Activated CD4-positive, CD25-positive, alpha-beta regulatory T cell treated with anti-CD3 and anti-CD28 coated beads, Interleukin-2, amount 50 U/mL, for 24 hours (primary cell): ENCODE measurements at regions not wholly inside any gene's neighbourhood (a gene's known extent, or its start where the extent isn't known, plus 50 kb on each side); places are given as distances from the start of the nearest gene placed in this dataset.
"Not testable (repeated sequence)": the region's sequence is repeated elsewhere in the genome, so short reads cannot be mapped to it uniquely, and the experiment has no call there.

Experiments
- ATAC-seq, 2 donors: fragments of 150-1000 bp; cut with Tn5 transposase; one replicate each; pipeline ENCODE4 v1.10.0; 2021; ENCODE audit warnings: mild to moderate bottlenecking in 1 of 2, moderate library complexity in 1 of 2

DNA sequence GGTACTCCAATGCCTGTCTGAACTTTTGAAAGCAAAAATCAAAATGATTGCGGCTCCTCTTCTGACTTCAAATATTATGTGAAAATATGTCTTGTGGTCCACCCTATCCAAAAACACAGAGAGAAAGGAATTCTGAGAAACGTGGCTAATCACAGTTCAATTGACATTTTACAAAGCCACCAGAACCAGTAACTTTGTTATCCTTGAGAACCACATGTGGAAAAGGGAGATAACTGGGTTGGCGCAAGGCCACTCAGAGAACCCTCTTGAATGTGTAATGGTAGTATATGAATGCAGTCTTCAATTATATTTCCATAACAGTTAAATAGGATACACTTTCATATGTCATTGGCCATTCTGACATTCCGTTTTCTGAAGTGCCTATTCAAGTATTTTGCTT is 1030.0 kb upstream of the TMPRSS15 start:
- ATAC-seq, result no peak

DNA sequence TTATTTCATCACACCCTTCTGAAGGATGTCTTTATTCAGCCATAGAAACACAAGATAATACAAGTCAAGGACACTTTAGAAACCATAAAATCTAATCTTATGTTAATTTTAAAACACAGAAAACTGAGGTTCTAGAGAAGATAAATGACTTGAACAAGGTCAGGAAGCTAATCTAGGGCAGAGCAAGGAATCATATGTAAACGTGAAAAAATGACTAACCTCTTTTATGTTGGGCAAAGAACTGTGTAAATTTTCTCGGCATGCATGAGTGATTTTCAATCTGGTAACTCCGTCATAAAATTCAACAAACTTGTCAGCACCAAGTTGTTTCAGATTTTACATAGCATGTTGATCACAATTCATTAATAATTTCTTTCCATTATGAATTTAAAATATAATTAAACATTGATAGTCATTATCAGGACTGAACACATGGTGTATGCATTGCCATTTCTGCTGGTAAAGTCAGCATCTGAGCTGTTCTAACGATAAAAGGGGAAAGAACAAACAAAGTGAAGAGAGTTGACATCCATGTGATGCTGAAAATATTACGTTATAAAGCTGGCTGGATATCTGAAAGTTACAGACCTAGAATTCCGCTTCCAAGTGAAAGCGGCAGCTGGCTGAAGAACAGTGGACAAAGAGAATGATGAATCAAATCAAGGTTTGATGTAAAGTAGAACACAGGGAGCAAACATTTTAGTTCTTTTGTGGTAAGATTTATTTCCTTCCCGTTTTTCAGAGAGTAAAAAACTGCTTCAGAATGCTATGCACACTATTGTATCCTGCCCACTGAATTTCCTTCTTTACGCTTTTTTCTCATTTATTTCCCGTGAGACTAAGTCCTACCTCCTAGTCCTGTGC is 1037.4 kb upstream of the TMPRSS15 start:
- ATAC-seq, result no peak

DNA sequence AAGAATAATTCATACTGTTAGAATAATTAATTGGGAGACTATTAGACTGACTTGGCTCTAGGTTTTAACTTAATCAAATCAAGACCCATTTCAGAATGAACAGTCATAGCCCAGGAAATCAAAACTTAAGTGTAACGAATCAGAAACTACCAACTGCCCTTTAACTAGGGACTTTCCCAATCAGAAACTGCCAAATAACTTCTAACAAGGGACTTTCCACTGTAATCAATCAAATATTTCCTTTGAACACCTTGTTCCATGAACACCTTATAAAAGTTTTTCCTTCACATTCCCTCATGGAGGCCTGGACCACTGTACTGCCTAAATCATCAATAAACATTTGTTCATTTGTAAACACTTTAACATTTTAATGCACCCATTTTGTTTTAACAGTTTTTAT is 1054.7 kb upstream of the TMPRSS15 start:
- peak; percentile 21 to 51 for ATAC-seq

DNA sequence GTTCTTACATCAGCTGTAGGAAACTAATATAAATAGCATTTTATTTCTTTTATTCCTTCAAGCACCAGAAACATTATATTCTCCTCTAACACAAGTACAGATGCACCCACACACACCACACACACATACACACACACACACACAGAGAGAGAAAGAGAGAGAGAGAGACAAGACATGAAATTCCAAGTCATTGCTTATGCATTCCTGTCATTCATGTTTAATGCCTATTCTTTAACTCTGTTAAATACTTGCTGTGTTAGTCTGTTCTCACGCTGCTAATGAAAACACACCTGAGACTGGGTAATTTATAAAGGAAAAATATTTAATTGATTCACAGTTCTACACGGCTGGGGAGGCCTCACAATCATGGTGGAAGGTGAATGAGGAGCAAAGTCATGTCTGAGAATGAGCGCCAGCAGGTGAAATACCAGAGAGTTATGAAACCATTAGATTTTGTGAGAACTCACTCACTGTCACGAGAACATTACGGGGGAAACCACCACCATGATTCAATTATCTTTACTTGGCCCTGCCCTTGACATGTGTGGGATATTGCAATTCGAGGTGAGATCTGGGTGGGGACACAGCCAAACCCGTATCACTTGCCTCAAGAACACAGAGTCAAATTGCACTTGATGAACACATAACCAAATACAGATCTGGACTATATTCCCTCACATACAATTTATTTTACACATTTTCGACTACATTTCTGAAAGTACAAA is 1058.1 kb upstream of the TMPRSS15 start:
- peak; percentile 59 to 61 for ATAC-seq

DNA sequence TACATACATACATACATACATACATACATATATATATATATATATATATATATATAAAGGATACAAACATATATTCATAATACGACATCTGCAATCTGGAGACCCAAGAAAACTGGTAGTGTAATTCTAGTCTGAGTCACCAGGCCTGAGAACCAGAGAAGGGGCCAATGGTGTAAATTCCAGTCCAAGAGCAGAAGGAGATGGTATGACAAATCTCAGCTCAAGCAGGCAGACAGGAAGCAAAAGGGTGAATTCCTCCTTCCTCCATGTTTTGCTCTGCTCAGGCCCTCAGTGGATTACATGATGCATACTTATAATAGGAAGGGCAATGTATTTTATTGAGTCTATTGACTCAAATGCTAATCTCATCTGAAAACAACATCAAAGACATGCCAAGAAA is 1060.4 kb upstream of the TMPRSS15 start:
- ATAC-seq, result no peak

DNA sequence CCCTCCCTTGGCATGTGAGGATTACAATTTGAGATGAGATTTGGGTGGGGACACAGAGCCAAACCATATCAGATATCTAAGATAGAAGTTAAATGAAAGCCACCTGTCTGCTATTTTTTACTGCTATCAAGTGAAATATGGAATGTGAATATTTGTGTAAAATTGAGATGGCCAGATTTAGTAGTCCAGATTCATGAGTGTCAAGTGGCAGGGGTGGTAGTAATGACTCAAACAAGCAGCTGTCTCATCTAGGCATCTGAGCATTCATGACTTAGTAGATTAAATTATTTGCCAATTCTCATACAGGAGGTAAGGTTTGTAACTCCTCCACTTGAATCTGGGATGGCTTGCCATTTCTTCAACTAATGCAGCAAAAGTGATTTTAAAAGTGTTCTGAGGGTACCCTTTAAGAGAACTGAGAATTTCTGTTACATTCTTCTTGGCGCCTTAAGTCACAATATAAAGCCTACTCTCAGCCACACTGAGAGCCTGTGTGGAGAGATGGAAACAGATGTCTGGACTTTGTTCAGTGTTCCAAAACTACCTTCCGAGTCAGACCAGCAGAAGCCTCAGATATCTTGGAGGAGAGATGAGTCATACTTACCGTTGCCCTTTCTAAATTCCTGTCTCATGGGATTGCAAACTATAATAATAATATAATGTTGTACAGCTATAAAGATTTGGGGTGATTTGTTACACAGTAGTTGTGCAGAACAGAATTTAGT is 1065.6 kb upstream of the TMPRSS15 start:
- no peak for ATAC-seq

DNA sequence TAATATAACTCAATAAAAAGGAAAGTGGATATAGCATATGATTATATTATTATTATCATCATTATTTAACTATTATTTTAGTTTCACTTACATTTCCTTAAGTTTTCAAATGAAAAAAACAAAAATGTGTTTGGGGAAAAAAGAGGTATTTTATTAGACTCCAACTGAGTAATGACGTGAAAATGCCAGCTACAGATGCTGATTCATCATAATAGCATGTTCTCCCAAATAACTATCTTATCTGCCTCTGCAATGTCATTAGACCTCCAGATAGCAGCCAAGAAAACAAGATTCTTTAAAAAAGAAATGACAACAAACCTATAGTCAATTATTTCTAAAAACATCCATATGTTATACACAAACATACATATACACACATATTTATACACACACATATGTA is 1071.9 kb upstream of the TMPRSS15 start:
- no peak for ATAC-seq

DNA sequence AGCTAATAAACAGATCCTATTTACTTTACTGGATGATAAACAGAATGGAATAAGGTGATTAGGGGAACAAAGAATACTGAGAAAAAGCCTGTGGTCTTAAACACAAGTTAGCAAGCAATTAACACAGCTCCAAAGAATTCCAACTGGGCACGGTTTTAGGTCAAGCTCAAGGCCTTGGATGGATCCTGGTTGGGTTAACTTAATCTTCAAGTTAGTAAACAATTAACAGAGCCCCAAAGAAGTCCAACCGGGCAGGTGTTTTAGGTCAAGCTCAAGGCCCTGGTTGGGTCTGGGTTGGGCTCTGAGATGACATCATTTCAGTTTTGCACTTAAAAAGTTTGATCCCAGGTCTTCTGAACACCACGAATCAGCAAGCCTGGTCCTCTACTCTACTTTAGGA is 1086.3 kb upstream of the TMPRSS15 start:
- ATAC-seq, result no peak

DNA sequence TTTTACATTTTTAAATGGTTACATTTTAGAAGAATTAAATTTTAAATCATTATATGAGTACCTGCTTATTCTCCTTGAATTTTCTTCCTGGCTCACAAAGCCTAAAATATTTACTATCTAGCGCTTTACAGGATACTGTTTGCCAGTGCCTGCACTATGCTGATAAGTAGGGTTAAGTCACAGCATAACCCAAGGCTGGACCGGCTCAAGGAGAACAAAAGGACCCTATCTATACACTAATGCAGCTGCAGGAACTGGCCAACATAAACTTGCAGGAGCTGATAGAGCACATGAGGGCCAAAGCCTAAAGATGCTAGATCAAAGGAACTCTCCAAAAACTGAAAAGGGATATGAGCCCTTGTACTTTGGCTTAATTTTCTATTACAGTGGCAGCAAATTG is 1086.9 kb upstream of the TMPRSS15 start:
- ATAC-seq, result no peak

DNA sequence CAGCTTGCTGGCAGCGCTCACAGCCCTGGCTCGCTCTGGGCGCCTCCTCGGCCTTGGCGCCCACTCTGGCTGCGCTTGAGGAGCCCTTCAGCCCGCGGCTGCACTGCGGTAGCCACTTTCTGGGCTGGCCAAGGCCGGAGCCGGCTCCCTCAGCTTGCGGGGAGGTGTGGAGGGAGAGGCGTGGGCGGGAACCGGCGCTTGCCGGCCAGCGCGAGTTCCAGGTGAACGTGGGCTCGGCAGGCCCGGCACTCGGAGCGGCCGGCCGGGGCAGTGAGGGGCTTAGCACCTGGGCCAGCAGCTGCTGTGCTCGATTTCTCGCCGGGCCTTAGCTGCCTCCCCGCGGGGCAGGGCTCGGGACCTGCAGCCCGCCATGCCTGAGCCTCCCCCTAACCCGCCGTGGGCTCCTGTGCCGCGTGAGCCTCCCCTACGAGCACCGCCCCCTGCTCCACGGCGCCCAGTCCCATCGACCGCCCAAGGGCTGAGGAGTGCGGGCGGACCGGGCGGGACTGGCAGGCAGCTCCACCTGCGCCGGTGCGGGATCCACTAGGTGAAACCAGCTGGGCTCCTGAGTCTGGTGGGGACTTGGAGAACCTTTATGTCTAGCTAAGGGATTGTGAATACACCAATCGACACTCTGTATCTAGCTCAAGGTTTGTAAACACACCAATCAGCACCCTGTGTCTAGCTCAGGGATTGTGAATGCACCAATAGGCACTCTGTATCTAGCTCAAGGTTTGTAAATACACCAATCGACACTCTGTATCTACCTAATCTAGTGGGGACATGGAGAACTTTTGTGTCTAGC is 1090.1 kb upstream of the TMPRSS15 start:
- not testable (repeated sequence) for ATAC-seq

DNA sequence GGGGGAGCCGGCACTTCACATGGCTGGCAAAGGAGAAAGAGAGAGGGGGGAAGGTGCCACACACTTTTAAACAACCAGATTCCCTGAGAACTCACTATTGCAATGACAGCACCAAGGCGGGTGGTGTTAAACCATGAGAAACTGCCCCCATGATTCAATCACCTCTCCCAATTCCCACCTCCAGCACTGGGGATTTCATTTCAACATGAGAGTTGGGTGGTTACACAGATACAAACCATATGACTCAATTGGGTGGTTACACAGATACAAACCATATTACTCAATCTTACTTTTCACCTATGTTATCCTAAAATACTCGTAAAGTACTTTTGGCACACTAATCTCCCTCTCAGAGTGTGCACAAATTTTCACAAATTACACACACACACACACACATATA is 1097.5 kb upstream of the TMPRSS15 start:
- no peak for ATAC-seq

DNA sequence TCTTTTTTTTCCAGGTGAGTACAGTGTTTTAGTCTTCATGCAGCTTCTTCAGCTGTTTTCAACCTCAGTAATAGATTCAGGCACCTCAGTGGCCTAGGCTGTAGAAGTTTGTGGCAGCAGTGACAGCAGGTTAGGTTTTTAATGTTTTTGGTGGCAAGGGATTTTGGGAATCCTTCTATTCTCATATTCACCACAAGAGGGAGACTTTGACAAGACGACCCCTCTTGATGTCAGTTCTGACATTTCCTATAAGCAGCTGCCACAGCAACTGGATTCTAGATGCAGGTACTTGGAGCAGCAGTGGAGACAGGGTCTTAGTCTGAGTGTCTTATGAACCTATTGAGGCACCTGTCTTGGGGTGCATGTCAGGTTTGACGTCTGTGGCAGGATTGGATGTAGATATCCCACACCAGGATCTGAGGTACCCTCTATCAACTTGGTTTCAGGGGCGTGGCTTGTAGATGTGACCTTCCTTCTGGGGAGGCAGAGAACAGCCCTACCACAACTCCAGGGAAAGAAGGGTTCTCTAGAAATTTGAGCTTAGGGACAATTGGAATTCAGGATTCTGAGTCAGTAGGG is 1104.2 kb upstream of the TMPRSS15 start:
- ATAC-seq, result no peak

DNA sequence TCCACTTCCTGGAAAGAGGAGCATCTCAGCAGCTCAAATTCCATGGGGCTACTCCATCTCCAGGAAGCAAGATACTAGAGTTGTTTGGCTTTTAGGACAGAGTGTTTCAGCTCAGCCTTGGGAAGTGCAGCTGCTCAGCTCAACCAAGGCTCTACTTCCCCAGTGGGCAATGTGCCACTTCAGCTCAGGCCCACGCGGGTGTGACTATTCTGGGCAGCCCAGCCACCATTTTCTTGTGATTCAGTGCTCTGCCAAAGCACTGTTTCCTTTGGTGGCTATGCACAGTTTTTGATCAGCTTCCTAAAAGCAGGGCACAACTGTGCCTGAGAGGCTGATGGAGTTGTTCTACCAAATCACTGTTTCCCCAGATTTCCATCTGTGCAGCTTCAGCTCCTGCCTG is 1104.9 kb upstream of the TMPRSS15 start:
- ATAC-seq, result no peak

DNA sequence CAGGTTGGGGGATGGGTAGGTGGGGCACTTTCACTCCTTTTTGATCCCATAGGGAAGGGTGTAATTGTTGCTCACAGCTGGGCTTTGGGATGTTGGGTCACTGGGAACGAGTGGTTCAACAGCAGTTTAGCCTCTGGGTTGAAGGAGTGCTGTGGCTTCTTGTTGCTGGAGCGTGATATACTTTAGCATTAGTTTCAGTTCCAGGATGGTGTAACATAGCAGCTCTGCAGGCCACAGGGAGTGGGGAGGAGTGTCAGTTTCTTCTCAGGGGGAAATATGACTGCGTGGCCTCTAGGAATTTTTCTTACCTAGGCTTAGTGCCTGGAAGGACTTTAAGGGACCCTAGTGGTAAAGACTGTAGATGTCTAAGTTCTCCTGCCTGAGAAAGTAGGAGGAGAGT is 1105.3 kb upstream of the TMPRSS15 start:
- ATAC-seq, result no peak

DNA sequence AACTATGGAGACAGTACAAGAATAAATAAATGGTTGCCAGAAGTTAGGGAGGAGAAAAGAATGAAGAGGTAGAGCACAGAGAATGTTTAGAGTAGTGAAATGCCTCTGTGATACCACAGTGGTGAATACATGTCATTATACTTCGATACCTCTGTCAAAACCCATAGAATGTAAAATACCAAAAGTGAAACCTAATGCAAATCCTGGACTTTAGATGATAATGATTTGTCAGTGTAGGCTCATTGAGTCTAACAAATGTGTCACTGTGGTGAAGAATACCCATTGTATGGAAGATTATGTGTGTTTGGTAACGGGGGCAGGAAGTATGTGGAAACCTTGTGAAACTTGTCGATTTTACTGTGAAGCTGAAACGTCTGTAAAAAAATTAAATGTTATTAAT is 1106.5 kb upstream of the TMPRSS15 start:
- ATAC-seq, result peak in 1 of 2 donors; percentile 38

DNA sequence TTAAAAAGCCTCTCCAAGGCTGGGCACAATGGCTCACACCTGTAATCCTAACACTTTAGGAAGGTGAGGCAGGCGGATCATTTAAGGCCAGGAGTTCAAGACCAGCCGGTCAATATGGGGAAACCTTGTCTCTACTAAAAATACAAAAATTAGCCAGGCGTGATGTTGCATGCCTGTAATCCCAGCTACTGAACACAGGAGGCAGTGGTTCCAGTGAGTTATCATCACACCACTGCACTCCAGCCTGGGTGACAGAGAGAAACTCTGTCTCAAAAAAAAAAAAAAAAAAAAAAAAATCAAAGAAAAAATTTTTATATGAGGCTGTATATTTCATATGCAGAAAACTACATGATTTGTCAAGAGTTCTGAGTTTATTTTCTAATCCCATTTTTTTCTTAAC is 1107.1 kb upstream of the TMPRSS15 start:
- ATAC-seq, result no peak

DNA sequence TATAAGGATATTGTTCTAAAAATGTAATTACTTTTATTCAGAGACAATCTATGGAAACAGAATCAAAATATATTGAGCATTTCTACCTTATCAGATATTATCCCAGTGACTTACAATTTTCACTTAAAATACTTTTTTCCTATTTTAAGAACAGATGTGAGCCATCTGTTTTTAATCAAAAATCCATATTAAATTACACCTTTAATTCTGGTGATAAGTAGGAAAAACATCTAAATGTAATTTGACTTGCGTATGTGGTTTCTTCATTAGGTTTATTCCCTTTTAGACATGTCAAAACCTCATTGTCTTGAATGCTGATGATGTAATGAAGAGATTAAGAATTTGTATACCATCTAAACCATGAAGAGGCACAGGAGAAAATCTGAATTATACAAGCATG is 1118.8 kb upstream of the TMPRSS15 start:
- no peak for ATAC-seq

DNA sequence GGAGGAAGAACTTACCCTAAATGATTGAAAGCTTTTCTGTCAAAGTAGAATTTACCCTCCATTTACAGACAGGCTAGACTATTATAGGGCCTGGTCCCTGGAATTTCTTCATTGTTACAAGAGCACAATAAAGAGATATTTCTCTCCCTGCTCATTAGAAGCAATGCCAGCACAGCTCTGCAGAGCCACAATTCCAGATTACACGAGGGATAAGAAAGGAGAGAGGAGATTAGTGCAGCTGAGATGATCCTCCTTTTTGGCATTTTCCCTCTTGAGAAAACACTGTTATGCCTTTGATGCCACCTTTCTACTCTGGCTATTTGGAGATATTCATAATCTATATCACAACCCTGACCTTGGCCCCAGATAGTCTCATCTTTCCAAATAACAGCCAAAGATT is 1119.5 kb upstream of the TMPRSS15 start:
- no peak for ATAC-seq

DNA sequence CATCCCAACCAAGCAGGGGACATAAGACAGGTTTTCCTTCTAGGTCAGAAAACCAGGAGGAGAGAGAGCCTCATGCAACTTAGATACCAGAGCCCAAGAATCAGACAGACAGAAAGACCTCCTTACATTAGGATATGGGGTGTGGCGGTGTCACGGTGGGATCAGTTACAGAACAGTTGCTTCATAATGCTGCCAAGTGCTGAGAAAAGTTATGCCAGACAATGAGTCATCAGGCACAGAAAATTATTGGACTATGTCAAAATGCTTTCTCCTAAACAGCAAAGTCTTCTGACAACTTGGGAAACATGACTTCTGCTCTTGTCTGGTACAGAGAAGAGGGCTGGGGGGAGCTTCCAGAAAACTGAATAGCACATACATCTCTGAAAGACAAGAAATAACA is 1120.2 kb upstream of the TMPRSS15 start:
- ATAC-seq, result no peak

DNA sequence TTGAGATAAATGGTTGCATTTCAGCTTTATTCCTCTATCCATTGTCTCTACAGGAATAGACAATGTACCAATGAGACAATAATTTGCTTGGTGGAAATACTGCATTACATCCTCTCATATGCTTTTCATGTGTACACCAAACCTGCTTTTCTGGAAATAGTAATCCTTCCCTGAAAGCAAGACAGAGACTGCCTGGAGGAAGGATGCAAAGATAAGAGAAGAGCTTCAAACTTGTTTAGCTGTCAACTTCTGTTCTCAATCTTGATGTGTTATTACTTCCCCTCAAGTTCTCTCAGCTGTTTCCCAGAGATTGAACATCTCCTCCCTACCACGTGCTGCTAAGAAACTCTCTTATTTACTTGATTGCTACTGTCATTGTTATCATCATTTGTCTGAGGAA is 1125.4 kb upstream of the TMPRSS15 start:
- no peak for ATAC-seq

DNA sequence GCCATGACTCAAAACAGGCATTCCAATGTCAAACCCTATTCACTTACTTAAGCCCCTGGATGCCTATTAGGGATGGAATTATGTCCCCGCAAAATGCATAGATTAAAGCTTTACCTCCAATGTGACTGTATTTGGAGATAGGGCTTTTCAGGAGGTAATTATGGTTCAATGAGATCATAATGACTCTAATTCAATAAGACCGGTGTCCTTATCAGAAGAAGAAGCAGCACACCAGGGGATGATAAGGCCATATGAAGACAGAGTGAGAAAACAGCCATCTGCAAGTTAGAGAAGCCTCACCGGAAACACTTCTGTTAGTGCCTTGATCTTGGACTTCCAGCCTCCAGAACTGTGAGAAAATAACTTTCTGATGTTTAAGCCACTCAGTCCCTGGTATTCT is 1131.8 kb upstream of the TMPRSS15 start:
- no peak for ATAC-seq

DNA sequence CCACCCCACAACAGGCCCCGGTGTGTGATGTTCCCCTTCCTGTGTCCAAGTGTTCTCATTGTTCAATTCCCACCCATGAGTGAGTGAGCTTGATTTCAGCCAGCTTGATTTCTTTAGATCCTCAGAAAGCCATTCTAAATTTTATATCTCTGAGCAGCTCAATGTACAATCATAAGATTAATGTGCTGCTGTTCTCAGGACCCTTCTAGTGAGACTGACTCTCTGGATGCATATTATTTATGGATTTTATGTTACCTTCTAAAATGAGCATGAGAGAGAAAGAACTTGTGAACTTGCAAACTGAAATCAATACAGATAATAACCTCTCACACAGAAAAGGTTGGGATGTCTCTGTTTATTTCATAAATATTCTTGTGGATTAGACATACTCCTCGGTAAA is 1133.5 kb upstream of the TMPRSS15 start:
- ATAC-seq, result no peak
